SU-DHL-6 (cell line): ENCODE measurements at regions not wholly inside any gene's neighbourhood (a gene's known extent, or its start where the extent isn't known, plus 50 kb on each side); places are given as distances from the start of the nearest gene placed in this dataset.

Experiments
- EZH2phosphoT487 ChIP-seq: fragments of 200-600 bp; sonication (generic), shearing (Covaris generic); conservative IDR thresholded peaks from 2 replicates; pipeline ENCODE4 v1.6.1; 2018; ENCODE audit warnings: mild to moderate bottlenecking, antibody characterized with exemption, low read length, moderate library complexity, mixed read lengths
- TF ChIP-seq, protein P1 (sequence below): fragments of 200-600 bp; sonication (generic); IDR thresholded peaks from one replicate; pipeline ENCODE4 v1.5.1; 2017; ENCODE audit warnings: antibody characterized with exemption, mild to moderate bottlenecking, low read length, moderate library complexity; ENCODE audit not compliant: insufficient read depth, poor library complexity, severe bottlenecking

DNA sequence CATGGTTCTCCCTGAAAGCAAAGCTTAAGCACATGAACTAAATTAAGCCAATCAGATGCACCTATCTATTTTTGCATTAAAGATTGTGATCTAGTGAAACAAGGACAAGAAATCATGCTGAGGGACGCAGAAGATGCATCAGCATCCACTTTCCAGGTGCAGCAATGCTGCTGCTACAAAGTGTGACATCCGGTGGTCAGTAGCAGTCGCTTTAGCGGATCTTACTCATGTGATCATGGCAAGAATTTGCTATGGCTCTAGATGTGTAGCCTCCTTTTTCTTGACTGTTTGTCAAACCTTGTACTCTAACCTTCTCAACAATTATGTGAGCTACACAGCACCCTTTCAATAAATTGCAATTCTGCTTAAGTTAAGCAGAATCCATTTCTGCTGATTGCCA lies 126.8 kb upstream of the SMLR1 start:
- TF ChIP-seq, protein P1, sequence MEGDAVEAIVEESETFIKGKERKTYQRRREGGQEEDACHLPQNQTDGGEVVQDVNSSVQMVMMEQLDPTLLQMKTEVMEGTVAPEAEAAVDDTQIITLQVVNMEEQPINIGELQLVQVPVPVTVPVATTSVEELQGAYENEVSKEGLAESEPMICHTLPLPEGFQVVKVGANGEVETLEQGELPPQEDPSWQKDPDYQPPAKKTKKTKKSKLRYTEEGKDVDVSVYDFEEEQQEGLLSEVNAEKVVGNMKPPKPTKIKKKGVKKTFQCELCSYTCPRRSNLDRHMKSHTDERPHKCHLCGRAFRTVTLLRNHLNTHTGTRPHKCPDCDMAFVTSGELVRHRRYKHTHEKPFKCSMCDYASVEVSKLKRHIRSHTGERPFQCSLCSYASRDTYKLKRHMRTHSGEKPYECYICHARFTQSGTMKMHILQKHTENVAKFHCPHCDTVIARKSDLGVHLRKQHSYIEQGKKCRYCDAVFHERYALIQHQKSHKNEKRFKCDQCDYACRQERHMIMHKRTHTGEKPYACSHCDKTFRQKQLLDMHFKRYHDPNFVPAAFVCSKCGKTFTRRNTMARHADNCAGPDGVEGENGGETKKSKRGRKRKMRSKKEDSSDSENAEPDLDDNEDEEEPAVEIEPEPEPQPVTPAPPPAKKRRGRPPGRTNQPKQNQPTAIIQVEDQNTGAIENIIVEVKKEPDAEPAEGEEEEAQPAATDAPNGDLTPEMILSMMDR, result no peak
- no peak for TF ChIP-seq EZH2phosphoT487
